OCI-LY1 (cell line): ENCODE measurements at regions not wholly inside any gene's neighbourhood (a gene's known extent, or its start where the extent isn't known, plus 50 kb on each side); places are given as distances from the start of the nearest gene placed in this dataset.

Experiments used
- H2AFZ ChIP-seq: fragments of 200-600 bp; sonication (generic), shearing (Covaris generic); 2 replicates; pipeline ENCODE4 v1.6.0; 2014; ENCODE audit warnings: antibody characterized with exemption, mild to moderate bottlenecking, low read length
- H3F3A ChIP-seq: fragments of 200-600 bp; sonication (generic), shearing (Covaris generic); 2 replicates; pipeline ENCODE4 v1.6.0; 2014; ENCODE audit warnings: mild to moderate bottlenecking, antibody characterized with exemption, low read length, moderate library complexity; ENCODE audit not compliant: insufficient read depth
- H3K27ac ChIP-seq: fragments of 200-600 bp; sonication (generic); 2 replicates; pipeline ENCODE4 v1.5.1; 2014; ENCODE audit warnings: low read length, mixed run types, mild to moderate bottlenecking, low read depth; ENCODE audit not compliant: poor library complexity, severe bottlenecking
- H3K27me3 ChIP-seq: fragments of 200-600 bp; sonication (generic); 2 replicates; pipeline ENCODE4 v1.6.0; 2014; ENCODE audit warnings: antibody characterized with exemption, mild to moderate bottlenecking, low read length, moderate library complexity; ENCODE audit not compliant: insufficient read depth
- H3K36me3 ChIP-seq: fragments of 200-600 bp; sonication (generic); 2 replicates; pipeline ENCODE4 v1.6.1; 2014; ENCODE audit warnings: mild to moderate bottlenecking, antibody characterized with exemption, low read length, moderate library complexity, mixed read lengths; ENCODE audit not compliant: insufficient read depth
- H3K4me1 ChIP-seq: fragments of 200-600 bp; sonication (generic); 2 replicates; pipeline ENCODE4 v1.5.1; 2014; ENCODE audit warnings: mild to moderate bottlenecking, low read length, moderate library complexity; ENCODE audit not compliant: insufficient read depth, severe bottlenecking
- H3K4me2 ChIP-seq: fragments of 200-600 bp; sonication (generic), shearing (Covaris generic); 2 replicates; pipeline ENCODE4 v1.6.1; 2014; ENCODE audit warnings: low read length
- H3K4me3 ChIP-seq: fragments of 200-600 bp; sonication (generic); 2 replicates; pipeline ENCODE4 v1.5.1; 2014; ENCODE audit warnings: low read length, low read depth, mild to moderate bottlenecking, mixed read lengths; ENCODE audit not compliant: poor library complexity, severe bottlenecking
- H3K79me2 ChIP-seq: fragments of 200-600 bp; shearing (Covaris generic); 2 replicates; pipeline ENCODE4 v1.6.1; 2016; ENCODE audit warnings: mixed run types, low read length, mixed read lengths; ENCODE audit not compliant: insufficient read depth
- H3K9ac ChIP-seq: fragments of 200-600 bp; sonication (generic), shearing (Covaris generic); 2 replicates; pipeline ENCODE4 v1.6.1; 2014; ENCODE audit warnings: mild to moderate bottlenecking, low read length, mixed read lengths
- H3K9me2 ChIP-seq: fragments of 200-600 bp; sonication (generic), shearing (Covaris generic); 2 replicates; pipeline ENCODE4 v1.6.1; 2014; ENCODE audit warnings: low read depth, mild to moderate bottlenecking, low read length, mixed read lengths
- H3K9me3 ChIP-seq: fragments of 200-600 bp; shearing (Covaris generic); 2 replicates; pipeline ENCODE4 v1.6.1; 2014; ENCODE audit warnings: low read length, mixed read lengths
- H4K20me1 ChIP-seq: fragments of 200-600 bp; sonication (generic), shearing (Covaris generic); 2 replicates; pipeline ENCODE4 v1.6.0; 2016; ENCODE audit warnings: mild to moderate bottlenecking, low read length; ENCODE audit not compliant: insufficient read depth
- EZH2 ChIP-seq: fragments of 200-600 bp; sonication (generic), shearing (Covaris generic); IDR thresholded peaks from 2 replicates; pipeline ENCODE4 v1.8.0; 2017; ENCODE audit warnings: borderline replicate concordance, mixed run types, mild to moderate bottlenecking, antibody characterized with exemption, low read length, moderate library complexity, mixed read lengths
- TF ChIP-seq, protein P1 (sequence below): fragments of 200-600 bp; sonication (generic), shearing (Covaris generic); IDR thresholded peaks from 2 replicates; pipeline ENCODE4 v1.5.1; 2017; ENCODE audit warnings: mild to moderate bottlenecking, antibody characterized with exemption, low read length, moderate library complexity, mixed read lengths

DNA sequence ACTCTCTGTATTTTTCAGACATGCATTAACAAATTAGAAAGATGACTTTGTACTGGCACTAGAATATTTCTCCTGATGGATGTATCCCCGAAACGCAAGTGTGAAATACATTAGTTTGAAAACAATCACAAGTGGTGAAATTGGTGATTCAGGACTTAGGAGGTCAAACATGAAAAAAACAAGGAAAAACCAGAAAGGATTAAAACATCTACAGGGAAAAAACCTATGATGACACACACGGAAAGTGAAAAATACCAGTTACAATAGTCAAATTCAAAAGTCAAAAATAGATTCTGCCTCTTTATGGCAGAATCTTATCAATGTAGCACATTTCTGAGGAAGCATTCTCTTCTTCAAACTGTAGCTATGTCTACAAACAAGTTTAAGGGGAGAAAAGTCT is 129.0 kb upstream of the SGK1 start:
- H3K9ac ChIP-seq, result no peak overlapping the region
- no peak overlapping the region for H2AFZ ChIP-seq
- no peak overlapping the region for H3K27ac ChIP-seq
- H4K20me1 ChIP-seq, result no peaks in the 10 kb centered on the region
- H3K9me3 ChIP-seq, result no peaks in the 10 kb centered on the region
- no peaks in the 10 kb centered on the region for H3K4me1 ChIP-seq
- H3F3A ChIP-seq, result no peaks in the 10 kb centered on the region
- H3K4me2 ChIP-seq, result no peak overlapping the region
- no peak overlapping the region for H3K4me3 ChIP-seq
- no peaks in the 10 kb centered on the region for H3K9me2 ChIP-seq
- no peaks in the 10 kb centered on the region for H3K27me3 ChIP-seq
- TF ChIP-seq, protein P1, sequence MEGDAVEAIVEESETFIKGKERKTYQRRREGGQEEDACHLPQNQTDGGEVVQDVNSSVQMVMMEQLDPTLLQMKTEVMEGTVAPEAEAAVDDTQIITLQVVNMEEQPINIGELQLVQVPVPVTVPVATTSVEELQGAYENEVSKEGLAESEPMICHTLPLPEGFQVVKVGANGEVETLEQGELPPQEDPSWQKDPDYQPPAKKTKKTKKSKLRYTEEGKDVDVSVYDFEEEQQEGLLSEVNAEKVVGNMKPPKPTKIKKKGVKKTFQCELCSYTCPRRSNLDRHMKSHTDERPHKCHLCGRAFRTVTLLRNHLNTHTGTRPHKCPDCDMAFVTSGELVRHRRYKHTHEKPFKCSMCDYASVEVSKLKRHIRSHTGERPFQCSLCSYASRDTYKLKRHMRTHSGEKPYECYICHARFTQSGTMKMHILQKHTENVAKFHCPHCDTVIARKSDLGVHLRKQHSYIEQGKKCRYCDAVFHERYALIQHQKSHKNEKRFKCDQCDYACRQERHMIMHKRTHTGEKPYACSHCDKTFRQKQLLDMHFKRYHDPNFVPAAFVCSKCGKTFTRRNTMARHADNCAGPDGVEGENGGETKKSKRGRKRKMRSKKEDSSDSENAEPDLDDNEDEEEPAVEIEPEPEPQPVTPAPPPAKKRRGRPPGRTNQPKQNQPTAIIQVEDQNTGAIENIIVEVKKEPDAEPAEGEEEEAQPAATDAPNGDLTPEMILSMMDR, result no peak
- TF ChIP-seq EZH2, result no peak
- H3K79me2 ChIP-seq, result no peaks in the 10 kb centered on the region
- no peaks in the 10 kb centered on the region for H3K36me3 ChIP-seq

GRCh38 chr6:134446218-134446848 is 128.4 kb upstream of the SGK1 start:
- Histone ChIP-seq H3K9me2 (no peaks in the 10 kb centered on the region), H3K4me2 (no peak overlapping the region), H3K79me2 (no peaks in the 10 kb centered on the region), H3K9ac (no peak overlapping the region), H4K20me1 (no peaks in the 10 kb centered on the region), H3K27ac (no peak overlapping the region), H3F3A (no peaks in the 10 kb centered on the region), H3K27me3 (no peaks in the 10 kb centered on the region), H3K9me3 (no peaks in the 10 kb centered on the region), H3K36me3 (no peaks in the 10 kb centered on the region), H2AFZ (no peak overlapping the region), H3K4me1 (no peaks in the 10 kb centered on the region), H3K4me3 (no peak overlapping the region)
- TF ChIP-seq EZH2, result no peak
- TF ChIP-seq, protein P1, result no peak

DNA sequence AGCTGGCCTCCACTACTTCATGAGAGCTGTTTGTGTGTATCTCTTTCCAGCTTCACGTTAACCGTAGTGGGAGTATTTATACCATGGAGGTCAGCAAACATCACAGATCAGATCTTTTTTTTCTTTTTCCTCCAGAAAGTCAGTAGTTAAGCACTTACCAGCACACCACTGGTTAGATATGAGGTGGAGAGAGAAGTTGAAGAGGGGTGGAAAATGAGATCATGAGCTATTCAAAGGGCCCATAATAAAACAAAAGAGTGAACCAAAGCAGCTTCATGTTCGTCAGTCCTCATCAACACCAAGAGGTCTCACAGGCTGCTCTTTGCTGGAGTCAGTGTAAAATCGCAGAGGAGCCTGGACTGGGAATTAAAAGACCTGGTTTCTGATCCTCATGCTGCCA is 125.1 kb upstream of the SGK1 start:
- Histone ChIP-seq H3K4me2 (no peak overlapping the region), H3K27ac (no peak overlapping the region)

More for the DNA sequence above, 125.1 kb upstream of the SGK1 start:
- Histone ChIP-seq H3K27me3 (no peaks in the 10 kb centered on the region), H3K9me3 (no peaks in the 10 kb centered on the region), H2AFZ (no peak overlapping the region), H3K9ac (no peak overlapping the region), H3K4me1 (no peaks in the 10 kb centered on the region), H3K9me2 (no peaks in the 10 kb centered on the region), H3K36me3 (no peaks in the 10 kb centered on the region), H3F3A (no peaks in the 10 kb centered on the region), H3K79me2 (no peaks in the 10 kb centered on the region), H4K20me1 (no peaks in the 10 kb centered on the region), H3K4me3 (no peak overlapping the region)
- TF ChIP-seq, protein P1, result no peak
- no peak for TF ChIP-seq EZH2
